ENCODE measurements at regions not wholly inside any gene's neighbourhood (a gene's known extent, or its start where the extent isn't known, plus 50 kb on each side); places are given as distances from the start of the nearest gene placed in this dataset.
A peak's percentile ranks its signal among the peaks of the same experiment; 100 is the strongest.

DNA sequence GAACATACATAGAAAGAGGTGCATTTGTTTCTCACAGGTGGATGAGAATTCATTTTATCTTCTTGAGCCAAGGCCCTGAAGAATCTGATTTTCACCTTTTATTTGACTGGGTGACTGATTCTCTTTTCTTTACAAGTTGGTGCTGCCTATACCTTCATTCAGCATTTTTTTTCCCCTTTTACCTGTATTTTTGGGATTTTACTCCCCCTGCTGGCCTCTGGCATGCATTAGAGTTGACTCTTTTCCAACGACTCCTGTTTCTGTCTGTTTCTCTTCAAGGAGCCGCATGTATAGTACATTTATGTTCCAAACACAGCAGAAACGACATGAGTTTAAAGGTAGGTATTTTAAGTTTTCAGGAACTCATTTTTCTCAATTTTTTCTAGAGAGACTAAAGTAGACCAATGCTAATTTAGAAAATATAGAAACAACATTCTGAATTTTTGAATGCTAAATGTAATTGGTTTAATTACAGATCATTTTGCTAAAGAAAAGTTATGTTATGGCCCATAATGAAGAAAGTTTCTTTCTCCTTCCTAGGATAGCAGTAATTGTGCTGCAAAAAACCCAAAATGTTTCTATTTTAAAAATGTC, 149.8 kb upstream of the HDAC9 start:
- peak; percentile 72 for DNase-seq (ENCODE audit: low read depth)
- no peak overlapping the region for H3K4me3 ChIP-seq (ENCODE audit: low read depth, low read length)
- TF ChIP-seq, protein P1, sequence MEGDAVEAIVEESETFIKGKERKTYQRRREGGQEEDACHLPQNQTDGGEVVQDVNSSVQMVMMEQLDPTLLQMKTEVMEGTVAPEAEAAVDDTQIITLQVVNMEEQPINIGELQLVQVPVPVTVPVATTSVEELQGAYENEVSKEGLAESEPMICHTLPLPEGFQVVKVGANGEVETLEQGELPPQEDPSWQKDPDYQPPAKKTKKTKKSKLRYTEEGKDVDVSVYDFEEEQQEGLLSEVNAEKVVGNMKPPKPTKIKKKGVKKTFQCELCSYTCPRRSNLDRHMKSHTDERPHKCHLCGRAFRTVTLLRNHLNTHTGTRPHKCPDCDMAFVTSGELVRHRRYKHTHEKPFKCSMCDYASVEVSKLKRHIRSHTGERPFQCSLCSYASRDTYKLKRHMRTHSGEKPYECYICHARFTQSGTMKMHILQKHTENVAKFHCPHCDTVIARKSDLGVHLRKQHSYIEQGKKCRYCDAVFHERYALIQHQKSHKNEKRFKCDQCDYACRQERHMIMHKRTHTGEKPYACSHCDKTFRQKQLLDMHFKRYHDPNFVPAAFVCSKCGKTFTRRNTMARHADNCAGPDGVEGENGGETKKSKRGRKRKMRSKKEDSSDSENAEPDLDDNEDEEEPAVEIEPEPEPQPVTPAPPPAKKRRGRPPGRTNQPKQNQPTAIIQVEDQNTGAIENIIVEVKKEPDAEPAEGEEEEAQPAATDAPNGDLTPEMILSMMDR (conservative IDR thresholded peaks at IDR 0.05; ENCODE audit: low read depth, low read length) = peak; percentile 86

DNA sequence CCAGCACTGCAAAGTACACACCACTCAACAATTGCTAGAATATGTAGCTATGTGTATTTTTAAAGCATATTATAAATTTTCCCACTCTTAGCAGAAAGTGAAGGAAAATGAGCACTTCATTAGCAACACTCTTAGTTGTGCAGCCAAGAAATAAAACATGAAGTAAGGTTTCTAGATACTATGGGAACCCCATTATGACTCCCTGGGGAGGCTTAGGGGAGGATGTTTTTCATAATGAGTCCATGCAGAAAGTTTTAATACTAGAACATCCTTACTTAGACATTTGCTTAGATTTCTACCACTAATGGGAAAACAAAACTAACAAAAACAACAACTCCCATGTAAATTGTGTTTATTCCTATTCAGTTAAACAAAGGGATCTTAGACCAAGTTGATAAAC, 148.4 kb upstream of the HDAC9 start:
- H3K4me3 ChIP-seq (ENCODE audit: low read depth, low read length) = no peak overlapping the region
- TF ChIP-seq, protein P1 (conservative IDR thresholded peaks at IDR 0.05; ENCODE audit: low read depth, low read length) = no peak
- no peak for DNase-seq (ENCODE audit: low read depth)

DNA sequence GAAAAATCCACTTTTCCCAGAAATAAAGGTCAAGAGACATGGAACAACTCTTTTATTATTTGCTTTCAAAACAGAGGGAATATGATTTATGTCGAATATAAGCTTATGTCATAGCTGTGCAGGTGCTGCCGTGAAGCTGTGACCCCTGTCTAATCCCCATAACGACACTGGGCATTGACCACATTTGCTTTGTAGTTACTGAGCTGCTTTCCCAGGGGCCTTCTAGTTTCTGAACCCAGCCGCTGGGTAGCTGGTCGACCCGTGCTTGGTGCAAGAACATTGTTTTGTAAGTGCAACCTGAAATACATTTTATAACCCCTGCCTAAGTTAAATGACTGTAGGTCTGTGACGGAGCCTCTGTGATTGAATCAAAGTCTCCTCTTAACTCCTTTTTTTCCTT, 144.9 kb upstream of the HDAC9 start:
- TF ChIP-seq, protein P1 (conservative IDR thresholded peaks at IDR 0.05; ENCODE audit: low read depth, low read length) = no peak
- DNase-seq (ENCODE audit: low read depth) = no peak
- H3K4me3 ChIP-seq (ENCODE audit: low read depth, low read length) = no peak overlapping the region

DNA sequence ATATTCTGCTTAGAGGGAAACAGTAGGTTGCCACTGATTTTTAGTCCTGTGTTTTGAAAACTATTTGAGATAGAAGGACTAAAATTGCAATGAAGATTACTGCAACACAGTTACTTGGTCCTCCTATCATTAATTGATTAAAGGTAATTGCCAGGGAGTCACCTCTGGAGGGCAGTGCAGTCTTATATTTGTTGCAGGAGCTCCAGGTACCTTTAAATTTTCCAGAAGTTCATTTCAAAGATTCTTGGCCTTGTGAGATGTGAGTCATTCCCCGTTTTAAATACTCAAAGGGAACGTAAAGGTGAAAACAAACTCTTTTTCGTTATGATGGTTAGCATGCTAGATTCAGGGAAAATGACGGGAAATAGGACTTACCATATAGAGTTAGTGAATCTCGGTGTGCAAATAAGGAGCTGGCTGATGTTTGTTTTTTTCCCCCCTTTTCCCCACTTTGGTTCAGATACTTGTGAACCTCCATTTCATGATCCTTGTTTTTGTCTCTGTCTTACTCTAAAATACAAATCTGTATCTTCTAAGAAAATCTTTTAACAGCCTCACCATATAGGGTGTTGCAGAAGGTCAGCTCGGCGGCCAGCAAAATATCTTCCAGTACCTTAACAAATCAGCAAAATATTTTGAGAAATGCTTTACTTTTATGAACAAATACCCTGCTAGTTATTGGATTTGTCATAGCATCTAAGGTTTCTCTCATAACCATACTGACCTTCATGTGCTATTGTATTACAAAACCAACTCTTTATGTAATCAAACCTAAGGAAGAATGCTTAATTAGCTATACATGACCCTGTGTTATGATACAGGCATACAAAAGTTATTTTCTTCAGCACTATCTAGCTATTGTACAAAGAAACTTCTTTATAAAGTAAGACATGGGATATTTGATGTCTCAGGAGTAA, 143.0 kb upstream of the HDAC9 start:
- no peak overlapping the region for H3K4me3 ChIP-seq (ENCODE audit: low read depth, low read length)
- TF ChIP-seq, protein P1 (conservative IDR thresholded peaks at IDR 0.05; ENCODE audit: low read depth, low read length) = peak; percentile 69
- DNase-seq (ENCODE audit: low read depth) = peak; percentile 89

DNA sequence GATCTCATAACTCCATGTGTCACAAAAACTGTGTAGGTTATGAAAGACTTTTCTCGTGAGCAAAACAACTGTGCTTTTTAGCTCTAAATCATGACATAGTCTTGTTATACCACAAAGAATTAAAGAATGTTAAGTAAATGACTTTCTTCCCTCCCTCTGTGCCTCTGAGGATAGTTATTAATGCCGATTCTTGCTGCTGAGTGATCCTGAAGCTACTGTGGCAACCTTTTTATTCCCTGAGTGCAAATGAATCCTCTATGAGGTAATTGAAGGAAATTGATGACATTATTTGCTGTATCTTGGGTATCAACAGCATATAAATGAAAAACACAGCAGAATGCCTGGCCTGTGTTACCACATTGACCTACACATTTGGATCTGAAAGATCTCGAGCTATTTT, 142.2 kb upstream of the HDAC9 start:
- TF ChIP-seq, protein P1 (conservative IDR thresholded peaks at IDR 0.05; ENCODE audit: low read depth, low read length) = no peak
- no peak overlapping the region for H3K4me3 ChIP-seq (ENCODE audit: low read depth, low read length)
- DNase-seq (ENCODE audit: low read depth) = no peak

DNA sequence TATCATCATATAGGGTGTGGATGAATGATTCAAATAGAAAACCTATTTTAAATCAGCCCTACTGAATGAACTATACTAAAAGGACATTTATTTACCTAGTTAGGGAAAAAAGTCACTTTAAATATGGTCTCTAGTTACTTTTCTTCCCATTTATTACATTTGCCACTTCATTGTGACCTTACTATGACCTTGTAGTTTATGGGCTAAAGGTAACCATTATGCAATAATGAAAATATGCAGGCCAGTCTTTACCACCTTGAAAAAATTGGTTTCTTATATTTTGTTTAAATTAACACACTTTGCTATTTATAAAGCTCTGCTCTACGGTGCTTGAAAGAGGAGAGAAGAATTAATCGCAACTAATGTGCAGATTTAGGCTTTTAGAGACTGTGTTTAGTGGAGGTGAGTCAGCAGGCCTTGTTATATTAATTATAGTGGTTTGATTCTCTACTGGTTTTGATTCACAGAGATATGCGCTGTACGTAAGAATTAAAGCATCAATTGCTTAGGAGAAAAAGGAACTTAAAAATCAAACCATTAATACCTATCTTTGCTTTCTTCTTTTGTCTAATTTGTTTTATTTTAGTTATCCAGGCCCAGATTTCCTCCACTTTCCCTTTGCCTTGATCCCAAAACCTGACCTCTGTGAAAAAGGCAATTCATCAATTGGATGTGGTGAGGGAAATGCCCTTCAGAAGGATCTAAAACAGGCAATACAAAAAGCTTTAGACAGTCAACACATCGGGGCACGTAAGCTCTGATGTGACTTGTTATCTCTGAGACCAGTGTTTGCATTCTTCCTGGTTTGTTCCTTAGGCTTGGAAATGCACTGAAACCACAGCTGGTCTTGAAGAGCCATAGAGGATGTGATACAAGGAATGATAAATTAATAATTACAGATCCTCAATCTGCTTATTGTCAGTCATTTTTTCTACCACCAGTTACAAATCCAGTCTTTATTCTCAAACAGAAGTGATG, 141.2 kb upstream of the HDAC9 start:
- no peak overlapping the region for H3K4me3 ChIP-seq (ENCODE audit: low read depth, low read length)
- TF ChIP-seq, protein P1 (conservative IDR thresholded peaks at IDR 0.05; ENCODE audit: low read depth, low read length) = no peak
- peak; percentile 17 for DNase-seq (ENCODE audit: low read depth)
